ENCODE measurements at regions not wholly inside any gene's neighbourhood (a gene's known extent, or its start where the extent isn't known, plus 50 kb on each side); places are given as distances from the start of the nearest gene placed in this dataset.

DNA sequence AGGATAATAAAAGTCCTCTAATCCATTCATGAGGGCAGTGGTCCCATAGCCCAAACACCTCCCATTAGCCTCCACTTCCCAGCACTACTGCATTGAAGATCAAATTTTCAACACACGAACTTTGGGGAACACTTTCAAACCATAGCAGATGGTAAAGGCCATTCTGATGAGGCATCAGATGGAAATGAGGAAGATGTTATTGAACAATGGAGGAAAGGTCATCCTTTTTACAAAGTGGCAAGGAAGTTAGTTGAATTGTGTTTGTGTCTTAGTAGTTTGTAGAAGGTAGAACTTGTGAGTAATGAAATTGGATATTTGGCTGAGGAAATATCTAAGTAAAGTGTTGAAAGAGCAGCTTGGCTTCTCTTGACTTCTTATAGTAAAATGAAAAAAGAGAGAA lies 93.3 kb upstream of the NLRP1 start:
- no peaks in the 10 kb centered on the region for H3K36me3 ChIP-seq
- no peaks in the 10 kb centered on the region for H3K27me3 ChIP-seq
- WGBS, 2 donors, result 35 to 42% methylated on average over 1 of the region's 1 CpG
- no peaks in the 10 kb centered on the region for H3K4me1 ChIP-seq
- peaks cover 0 to 9% (median 0%) of the 10 kb centered on the region in 4 donors for H3K9me3 ChIP-seq
- no peak overlapping the region for H3K27ac ChIP-seq
- H3K4me3 ChIP-seq, result no peak overlapping the region
- TF ChIP-seq EP300 (IDR thresholded peaks at IDR 0.05) (no peak), CTCF (IDR thresholded peaks at IDR 0.05) (no peak), POLR2A (IDR thresholded peaks at IDR 0.05) (no peak)
- no peak for DNase-seq (ENCODE audit: low spot score in 2 of 2)

DNA sequence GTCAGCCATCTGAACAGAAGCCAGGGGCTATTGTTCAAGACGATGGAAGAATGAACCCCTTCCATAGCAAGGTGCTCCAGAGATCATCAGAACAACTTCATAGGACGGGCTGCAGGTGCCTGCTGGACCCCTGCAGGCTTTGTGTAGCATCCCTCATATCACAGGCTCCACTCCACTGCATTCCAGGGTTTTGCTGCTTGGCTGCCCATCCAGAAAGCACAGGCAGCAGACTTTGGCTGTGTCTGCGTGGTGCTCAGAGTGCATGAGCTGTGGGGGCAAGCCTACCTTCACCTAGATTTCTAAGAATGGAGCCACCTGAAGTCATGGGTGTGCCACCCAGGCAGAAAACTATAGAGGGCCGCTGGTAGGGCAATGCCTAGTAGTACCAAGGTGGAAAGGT lies 93.9 kb upstream of the NLRP1 start:
- Histone ChIP-seq H3K4me1 (no peaks in the 10 kb centered on the region), H3K27ac (no peak overlapping the region), H3K36me3 (no peaks in the 10 kb centered on the region), H3K4me3 (no peak overlapping the region), H3K9me3 (peaks cover 0 to 9% (median 0%) of the 10 kb centered on the region in 4 donors), H3K27me3 (no peaks in the 10 kb centered on the region)
- 73% methylated on average over 4 of the region's 4 CpGs for WGBS, 2 donors
- DNase-seq (ENCODE audit: low spot score in 2 of 2), result no peak
- no peak for TF ChIP-seq POLR2A (IDR thresholded peaks at IDR 0.05)
- TF ChIP-seq CTCF (IDR thresholded peaks at IDR 0.05), result no peak
- no peak for TF ChIP-seq EP300 (IDR thresholded peaks at IDR 0.05)

- DNase-seq (ENCODE audit: low spot score in 2 of 2), result no peak
- H3K4me1 ChIP-seq, result no peaks in the 10 kb centered on the region
- no peak for TF ChIP-seq CTCF (IDR thresholded peaks at IDR 0.05)
- no peak for TF ChIP-seq POLR2A (IDR thresholded peaks at IDR 0.05)
- H3K27me3 ChIP-seq, result no peaks in the 10 kb centered on the region
- H3K4me3 ChIP-seq, result no peak overlapping the region
- H3K9me3 ChIP-seq, result peaks cover 0 to 24% (median 0%) of the 10 kb centered on the region in 4 donors
- H3K27ac ChIP-seq, result no peak overlapping the region
- H3K36me3 ChIP-seq, result no peaks in the 10 kb centered on the region
- 40 to 54% methylated on average over 1 of the region's 1 CpG for WGBS, 2 donors
Measured at GRCh38 chr17:5680766-5681165, 96.5 kb upstream of the NLRP1 start.

DNA sequence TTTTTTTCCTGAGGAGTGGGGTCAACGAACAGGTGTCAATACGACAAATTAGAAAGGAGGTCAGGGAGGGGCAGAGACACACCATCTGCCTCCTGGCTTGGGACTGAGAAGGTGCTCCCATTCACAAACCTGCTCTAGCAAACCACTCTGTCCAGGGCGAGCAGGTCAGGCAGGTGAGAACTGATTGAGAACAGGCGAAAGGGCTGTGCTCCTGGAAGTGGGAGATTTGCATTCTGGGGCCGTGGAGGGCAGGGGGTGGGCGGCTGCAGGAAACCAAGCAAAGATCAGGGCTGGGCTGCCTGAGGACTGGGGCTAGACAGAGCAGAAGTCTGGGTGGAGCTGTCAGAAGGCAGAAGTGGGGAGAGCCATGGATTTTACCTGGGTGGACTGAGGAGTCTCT lies 98.9 kb upstream of the NLRP1 start:
- Histone ChIP-seq H3K27ac (no peak overlapping the region), H3K4me3 (no peak overlapping the region), H3K4me1 (no peaks in the 10 kb centered on the region), H3K36me3 (no peaks in the 10 kb centered on the region), H3K9me3 (peaks cover 0 to 30% (median 0%) of the 10 kb centered on the region in 4 donors), H3K27me3 (no peaks in the 10 kb centered on the region)
- no peak for TF ChIP-seq POLR2A (IDR thresholded peaks at IDR 0.05)
- no peak for DNase-seq (ENCODE audit: low spot score in 2 of 2)
- WGBS, 2 donors, result 33 to 43% methylated on average over 6 of the region's 6 CpGs

- 53 to 66% methylated on average over 4 of the region's 4 CpGs for WGBS, 2 donors
- Histone ChIP-seq H3K9me3 (peaks cover 0 to 26% (median 0%) of the 10 kb centered on the region in 4 donors), H3K27ac (no peak overlapping the region), H3K4me3 (no peak overlapping the region), H3K27me3 (no peaks in the 10 kb centered on the region), H3K36me3 (no peaks in the 10 kb centered on the region), H3K4me1 (no peaks in the 10 kb centered on the region)
- TF ChIP-seq POLR2A (IDR thresholded peaks at IDR 0.05) (no peak), CTCF (IDR thresholded peaks at IDR 0.05) (no peak), EP300 (IDR thresholded peaks at IDR 0.05) (no peak)
- DNase-seq (ENCODE audit: low spot score in 2 of 2), result no peak
Measured at GRCh38 chr17:5686074-5686635, 101.8 kb upstream of the NLRP1 start.

GRCh38 chr17:5687646-5688045 lies 103.3 kb upstream of the NLRP1 start:
- Histone ChIP-seq H3K27me3 (no peaks in the 10 kb centered on the region), H3K9me3 (peaks cover 0 to 26% (median 0%) of the 10 kb centered on the region in 4 donors), H3K36me3 (no peaks in the 10 kb centered on the region), H3K4me3 (no peak overlapping the region), H3K4me1 (no peaks in the 10 kb centered on the region), H3K27ac (no peak overlapping the region)
- WGBS, 2 donors, result 71 to 82% methylated on average over 8 of the region's 8 CpGs
- DNase-seq (ENCODE audit: low spot score in 2 of 2), result no peak
- TF ChIP-seq CTCF (IDR thresholded peaks at IDR 0.05) (no peak), POLR2A (IDR thresholded peaks at IDR 0.05) (no peak), EP300 (IDR thresholded peaks at IDR 0.05) (no peak)

Data from tibial nerve (tissue), 4 donors.